HepG2 (cell line): ENCODE measurements at regions not wholly inside any gene's neighbourhood (a gene's known extent, or its start where the extent isn't known, plus 50 kb on each side); places are given as distances from the start of the nearest gene placed in this dataset.

Experiments used
- ARID3A ChIP-seq: IDR thresholded peaks from 2 replicates; pipeline ENCODE4 v1.6.1; 2012; ENCODE audit warnings: low read depth, low read length, improper control_type of control experiment
- CEBPB ChIP-seq: IDR thresholded peaks from 2 replicates; pipeline ENCODE4 v1.6.1; 2011; ENCODE audit warnings: low read depth, low read length, improper control_type of control experiment, borderline replicate concordance
- FOXJ3 ChIP-seq: sonication (generic); formaldehyde crosslinking; IDR thresholded peaks from 2 replicates; pipeline ENCODE4 v1.4.0; 2020; ENCODE audit warnings: missing genetic modification reagents, mild to moderate bottlenecking, borderline replicate concordance
- FOXK1 ChIP-seq: sonication (generic); formaldehyde crosslinking; IDR thresholded peaks from 2 replicates; pipeline ENCODE4 v1.4.0; 2020; ENCODE audit warnings: low read depth, missing genetic modification reagents, borderline replicate concordance
- GATAD2A ChIP-seq: IDR thresholded peaks from 2 replicates; pipeline ENCODE4 v1.6.1; 2016
- HBP1 ChIP-seq: IDR thresholded peaks from 2 replicates; pipeline ENCODE4 v1.6.1; 2016; ENCODE audit warnings: low read depth, control low read depth
- HNRNPUL1 ChIP-seq: fragments of 200-400 bp; formaldehyde crosslinking; IDR thresholded peaks from 2 replicates; pipeline ENCODE4 v1.6.1; 2017; ENCODE audit warnings: low read depth, mild to moderate bottlenecking, low read length, moderate library complexity
- HOXA7 ChIP-seq: sonication (generic); formaldehyde crosslinking; IDR thresholded peaks from 2 replicates; pipeline ENCODE4 v1.8.1; 2022; ENCODE audit warnings: mild to moderate bottlenecking, missing genetic modification reagents, moderate library complexity
- IKZF5 ChIP-seq: IDR thresholded peaks from 2 replicates; pipeline ENCODE4 v1.6.1; 2018; ENCODE audit warnings: missing genetic modification reagents, mild to moderate bottlenecking, missing compliant biosample characterization
- KLF16 ChIP-seq, 2 experiments: sonication (generic) in 1 of 2; formaldehyde crosslinking in 1 of 2; IDR thresholded peaks; 2 replicates each; pipeline versions ENCODE4 v1.6.1 to v1.8.0; 2016 to 2023; ENCODE audit warnings: missing genetic modification reagents in 2 of 2, missing compliant biosample characterization in 1 of 2
- PAXIP1 ChIP-seq: sonication (generic); formaldehyde crosslinking; conservative IDR thresholded peaks from 2 replicates; pipeline ENCODE4 v1.4.0; 2020; ENCODE audit warnings: mild to moderate bottlenecking, missing genetic modification reagents, moderate library complexity
- POLR2AphosphoS5 ChIP-seq: IDR thresholded peaks from 2 replicates; pipeline ENCODE4 v1.6.1; 2012; ENCODE audit warnings: low read depth, low read length
- SIX4 ChIP-seq: sonication (generic); formaldehyde crosslinking; IDR thresholded peaks from 2 replicates; pipeline ENCODE4 v1.4.0; 2020; ENCODE audit warnings: missing genetic modification reagents
- TBX3 ChIP-seq: fragments of 450-650 bp; IDR thresholded peaks from 2 replicates; pipeline ENCODE4 v1.6.1; 2017; ENCODE audit warnings: antibody characterized with exemption, mild to moderate bottlenecking, inconsistent platforms, borderline replicate concordance
- ZFP82 ChIP-seq: sonication (generic); formaldehyde crosslinking; IDR thresholded peaks from 2 replicates; pipeline ENCODE4 v1.5.1; 2020; ENCODE audit warnings: mild to moderate bottlenecking, missing genetic modification reagents, borderline replicate concordance
- ZNF18 ChIP-seq: sonication (generic); formaldehyde crosslinking; IDR thresholded peaks from 2 replicates; pipeline ENCODE4 v1.8.0; 2022; ENCODE audit warnings: mild to moderate bottlenecking, missing genetic modification reagents; ENCODE audit not compliant: insufficient replicate concordance
- ZNF207 ChIP-seq: fragments of 450-650 bp; IDR thresholded peaks from 2 replicates; pipeline ENCODE4 v1.6.1; 2016; ENCODE audit warnings: antibody characterized with exemption, borderline replicate concordance
- ZNF317 ChIP-seq: sonication (generic); formaldehyde crosslinking; IDR thresholded peaks from 2 replicates; pipeline ENCODE4 v1.5.0; 2020; ENCODE audit warnings: mild to moderate bottlenecking, missing genetic modification reagents
- ZNF484 ChIP-seq: sonication (generic); formaldehyde crosslinking; IDR thresholded peaks from 2 replicates; pipeline ENCODE4 v1.5.1; 2020; ENCODE audit warnings: mild to moderate bottlenecking, low read depth, missing genetic modification reagents, borderline replicate concordance

GRCh38 chr1:232164078-232164963, 465.6 kb downstream of the SIPA1L2 start (continued):
- TF ChIP-seq IKZF5 (no peak), ZNF484 (no peak), ARID3A (peak; percentile 75), TBX3 (peak; percentile 18; the same call in 1 of the 2 replicates), PAXIP1 (CRISPR knock-in tag) (peak; percentile 48), FOXJ3 (CRISPR knock-in tag) (peak; percentile 47; the same call in 1 of the 2 replicates), POLR2AphosphoS5 (no peak), ZNF317 (0 out of 2 replicates have a peak, but pooled peaks have one; percentile 47), GATAD2A (CRISPR knock-in tag) (peak; percentile 83), HBP1 (CRISPR knock-in tag) (no peak), ZFP82 (no peak), CEBPB (peak; percentile 73; the same call in 1 of the 2 replicates), HOXA7 (CRISPR knock-in tag) (no peak), HNRNPUL1 (no peak), FOXK1 (CRISPR knock-in tag) (peak; percentile 56; the same call in 1 of the 2 replicates), ZNF18 (CRISPR knock-in tag) (no peak), ZNF207 (no peak), SIX4 (no peak), KLF16 (CRISPR knock-in tag; IDR thresholded peaks at IDR 0.05) (0 out of 4 replicates have a peak, but pooled peaks of 1 of the 2 experiments have one; percentile 35)
